HEK293T (cell line): ENCODE measurements at regions not wholly inside any gene's neighbourhood (a gene's known extent, or its start where the extent isn't known, plus 50 kb on each side); places are given as distances from the start of the nearest gene placed in this dataset.

Experiments used
- ARNT ChIP-seq: fragments of 450-650 bp; IDR thresholded peaks from 2 replicates; pipeline ENCODE4 v1.6.1; 2017; ENCODE audit warnings: mild to moderate bottlenecking
- BHLHE40 ChIP-seq: fragments of 450-650 bp; IDR thresholded peaks from 2 replicates; pipeline ENCODE4 v1.6.1; 2016; ENCODE audit warnings: mild to moderate bottlenecking, moderate library complexity, borderline replicate concordance
- ELF4 ChIP-seq: fragments of 450-650 bp; IDR thresholded peaks from 2 replicates; pipeline ENCODE4 v1.6.1; 2017; ENCODE audit warnings: antibody characterized with exemption
- FOXM1 ChIP-seq: fragments of 450-650 bp; IDR thresholded peaks from 2 replicates; pipeline ENCODE4 v1.6.1; 2017; ENCODE audit warnings: mild to moderate bottlenecking, borderline replicate concordance
- L3MBTL2 ChIP-seq: fragments of 450-650 bp; conservative IDR thresholded peaks from 2 replicates; pipeline ENCODE4 v1.6.1; 2016; ENCODE audit warnings: mild to moderate bottlenecking
- LEF1 ChIP-seq: fragments of 450-650 bp; IDR thresholded peaks from 2 replicates; pipeline ENCODE4 v1.6.1; 2017; ENCODE audit warnings: mild to moderate bottlenecking, borderline replicate concordance
- SP1 ChIP-seq: fragments of 450-650 bp; IDR thresholded peaks from 2 replicates; pipeline ENCODE4 v1.6.1; 2017
- SUZ12 ChIP-seq: fragments of 450-650 bp; IDR thresholded peaks from 2 replicates; pipeline ENCODE4 v1.6.1; 2016; ENCODE audit warnings: mild to moderate bottlenecking
- TARDBP ChIP-seq: fragments of 450-650 bp; IDR thresholded peaks from 2 replicates; pipeline ENCODE4 v1.6.1; 2016
- TF ChIP-seq, protein P1 (sequence below): fragments of 450-650 bp; IDR thresholded peaks from 2 replicates; pipeline ENCODE4 v1.6.1; 2016

DNA sequence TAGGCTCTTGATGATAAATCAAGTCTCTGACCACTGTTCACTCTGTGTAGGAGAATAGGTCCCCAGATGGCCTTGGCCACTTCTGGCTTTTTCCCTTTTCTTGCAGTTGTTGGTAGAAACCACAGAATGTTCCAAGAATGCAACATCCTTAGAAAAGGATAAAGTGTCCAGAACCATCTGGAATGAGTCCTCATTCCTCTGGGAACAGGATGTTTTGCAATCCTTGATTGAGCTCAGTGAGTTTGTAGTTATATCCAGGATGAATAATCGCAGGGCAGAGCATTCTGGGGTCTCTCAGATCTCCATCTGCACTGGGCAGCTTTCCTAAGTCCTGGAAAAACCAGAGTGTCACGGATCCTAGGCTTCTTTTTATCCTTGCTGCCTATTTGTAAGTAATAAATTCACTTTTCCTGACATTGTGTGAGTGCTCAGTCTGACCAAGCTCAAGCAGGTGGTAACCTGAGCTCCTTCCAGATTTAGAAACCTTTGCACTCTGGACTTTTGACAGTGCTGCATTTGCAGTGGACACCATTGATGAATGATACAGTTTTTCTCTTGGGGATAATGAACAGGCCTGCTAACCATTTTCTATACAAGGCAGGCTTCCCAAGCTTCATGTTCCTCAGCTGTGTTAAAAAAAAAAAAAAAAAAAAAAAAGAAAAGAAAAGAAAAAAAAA is 1028.6 kb downstream of the OTOL1 start:
- TF ChIP-seq L3MBTL2 (no peak), BHLHE40 (no peak), TARDBP (no peak), LEF1 (no peak), ARNT (no peak), FOXM1 (no peak), SUZ12 (no peak), ELF4 (no peak), SP1 (no peak)
- TF ChIP-seq, protein P1, sequence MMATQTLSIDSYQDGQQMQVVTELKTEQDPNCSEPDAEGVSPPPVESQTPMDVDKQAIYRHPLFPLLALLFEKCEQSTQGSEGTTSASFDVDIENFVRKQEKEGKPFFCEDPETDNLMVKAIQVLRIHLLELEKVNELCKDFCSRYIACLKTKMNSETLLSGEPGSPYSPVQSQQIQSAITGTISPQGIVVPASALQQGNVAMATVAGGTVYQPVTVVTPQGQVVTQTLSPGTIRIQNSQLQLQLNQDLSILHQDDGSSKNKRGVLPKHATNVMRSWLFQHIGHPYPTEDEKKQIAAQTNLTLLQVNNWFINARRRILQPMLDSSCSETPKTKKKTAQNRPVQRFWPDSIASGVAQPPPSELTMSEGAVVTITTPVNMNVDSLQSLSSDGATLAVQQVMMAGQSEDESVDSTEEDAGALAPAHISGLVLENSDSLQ: no peak
